HG02870 (cell line): ENCODE measurements at regions not wholly inside any gene's neighbourhood (a gene's known extent, or its start where the extent isn't known, plus 50 kb on each side); places are given as distances from the start of the nearest gene placed in this dataset.
"Not testable (repeated sequence)": the region's sequence is repeated elsewhere in the genome, so short reads cannot be mapped to it uniquely, and the experiment has no call there.

Experiments
- ATAC-seq: cut with Tn5 transposase; IDR thresholded peaks from one replicate; pipeline ENCODE4 v1.9.1; 2021; ENCODE audit warnings: mild to moderate bottlenecking, moderate library complexity; ENCODE audit not compliant: unreplicated experiment

DNA sequence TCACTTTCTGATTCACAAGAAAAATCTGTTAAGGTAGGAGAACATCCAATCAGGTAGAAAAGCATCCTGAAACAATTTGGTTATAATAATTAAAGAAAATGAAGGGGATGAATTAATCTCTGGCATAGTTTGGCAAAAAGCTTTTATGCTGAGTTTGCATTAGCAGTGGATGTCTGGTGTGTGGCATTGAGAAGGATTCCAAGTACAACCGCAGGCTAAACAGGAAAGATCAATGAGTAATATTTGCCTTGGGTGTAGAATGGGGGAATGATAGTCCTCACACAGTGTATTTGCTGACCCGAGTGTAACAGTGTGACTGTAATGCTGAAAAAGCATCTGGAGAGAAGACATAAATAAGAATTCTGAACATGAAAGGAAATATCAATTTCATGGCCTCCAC, 68.3 kb upstream of the SESTD1 start:
- ATAC-seq: no peak

DNA sequence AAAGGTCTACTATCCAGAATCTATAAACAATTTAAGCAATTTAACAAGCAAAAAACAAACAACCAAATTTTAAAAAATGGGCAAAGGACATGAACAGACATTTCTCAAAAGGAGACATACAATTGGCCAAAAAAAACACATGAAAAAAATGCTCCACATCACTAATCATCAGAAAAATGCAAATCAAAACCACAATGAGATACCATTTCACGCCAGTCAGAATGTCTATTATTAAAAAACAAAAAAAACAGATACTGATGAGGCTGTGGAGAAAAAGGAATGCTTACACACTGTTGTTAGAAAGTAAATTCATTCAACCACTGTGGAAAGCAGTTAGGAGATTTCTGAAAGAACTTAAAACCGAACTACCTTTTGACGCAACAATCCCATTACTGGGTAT, 66.4 kb upstream of the SESTD1 start:
- no peak for ATAC-seq

DNA sequence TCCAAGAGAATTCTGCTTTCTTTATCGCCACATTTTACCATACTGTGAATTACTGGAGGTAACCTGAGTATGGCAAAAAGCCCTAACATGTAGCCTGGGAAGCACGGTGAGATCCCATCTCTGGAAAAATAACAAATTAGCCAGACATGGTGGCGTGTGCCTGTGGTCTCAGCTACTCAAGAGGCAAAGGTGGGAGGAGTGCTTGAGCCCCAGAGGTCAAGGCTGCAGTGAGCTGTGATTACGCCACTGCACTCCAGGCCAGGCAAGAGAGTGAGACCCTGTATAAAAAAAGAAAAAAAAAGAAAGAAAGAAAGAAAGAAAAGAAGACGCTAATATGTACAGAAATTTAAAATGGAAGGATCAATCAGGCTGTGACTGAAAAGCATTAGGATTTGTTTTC, 57.7 kb upstream of the SESTD1 start:
- no peak for ATAC-seq

DNA sequence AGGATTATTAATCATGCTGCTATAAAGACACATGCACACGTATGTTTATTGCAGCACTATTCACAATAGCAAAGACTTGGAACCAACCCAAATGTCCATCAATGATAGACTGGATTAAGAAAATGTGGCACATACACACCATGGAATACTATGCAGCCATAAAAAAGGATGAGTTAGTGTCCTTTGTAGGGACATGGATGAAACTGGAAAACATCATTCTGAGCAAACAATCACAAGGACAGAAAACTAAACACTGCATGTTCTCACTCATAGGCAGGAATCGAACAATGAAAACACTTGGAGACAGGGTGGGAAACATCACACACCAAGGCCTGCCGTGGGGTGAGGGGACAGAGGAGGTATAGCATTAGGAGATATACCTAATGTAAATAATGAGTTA, 56.4 kb upstream of the SESTD1 start:
- ATAC-seq: not testable (repeated sequence)

DNA sequence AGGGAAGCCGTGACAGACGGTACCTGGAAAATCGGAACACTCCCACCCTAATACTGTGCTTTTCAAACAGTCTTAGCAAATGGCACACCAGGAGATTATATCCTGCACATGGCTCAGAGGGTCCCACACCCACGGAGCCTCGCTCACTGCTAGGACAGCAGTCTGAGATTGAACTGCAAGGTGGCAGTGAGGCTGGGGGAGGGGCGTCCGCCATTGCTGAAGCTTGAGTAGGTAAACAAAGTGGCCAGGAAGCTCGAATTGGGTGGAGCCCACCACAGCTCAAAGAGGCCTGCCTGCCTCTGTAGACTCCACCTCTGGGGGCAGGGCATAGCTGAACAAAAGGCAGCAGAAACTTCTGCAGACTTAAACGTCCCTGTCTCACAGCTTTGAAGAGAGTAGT, 50.1 kb upstream of the SESTD1 start:
- ATAC-seq: not testable (repeated sequence)
